ENCODE measurements at regions not wholly inside any gene's neighbourhood (a gene's known extent, or its start where the extent isn't known, plus 50 kb on each side); places are given as distances from the start of the nearest gene placed in this dataset.
"Not testable (repeated sequence)": the region's sequence is repeated elsewhere in the genome, so short reads cannot be mapped to it uniquely, and the experiment has no call there.

DNA sequence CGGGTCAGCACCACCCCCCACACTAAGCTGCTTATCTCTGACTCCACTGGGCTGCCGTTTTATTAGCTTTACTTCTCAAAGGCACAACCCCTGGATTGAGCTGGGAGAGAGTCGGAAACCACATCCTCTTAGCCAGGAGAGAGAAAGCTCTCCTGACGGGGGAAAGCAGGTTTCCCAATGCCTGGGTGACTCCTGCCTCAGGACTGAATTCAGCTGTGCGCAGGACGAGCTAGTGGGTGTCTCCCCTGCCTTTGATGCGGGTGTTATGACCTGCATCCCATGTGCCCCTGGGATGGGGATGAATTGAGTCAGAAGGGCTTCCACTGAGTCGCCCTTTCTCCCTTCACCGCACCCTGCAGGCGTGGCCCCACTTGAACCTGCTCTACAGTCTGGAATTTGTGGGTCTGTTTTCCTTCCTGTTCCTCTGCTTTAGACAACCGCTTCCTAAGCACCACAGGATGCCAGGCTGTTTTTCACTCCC is 819.2 kb upstream of the EEF2KMT start:
- intact Hi-C loops (cut with DNase I), result no loop called here
- DNase-seq (ENCODE audit: missing footprints), result no peak
- ATAC-seq, result no peak

DNA sequence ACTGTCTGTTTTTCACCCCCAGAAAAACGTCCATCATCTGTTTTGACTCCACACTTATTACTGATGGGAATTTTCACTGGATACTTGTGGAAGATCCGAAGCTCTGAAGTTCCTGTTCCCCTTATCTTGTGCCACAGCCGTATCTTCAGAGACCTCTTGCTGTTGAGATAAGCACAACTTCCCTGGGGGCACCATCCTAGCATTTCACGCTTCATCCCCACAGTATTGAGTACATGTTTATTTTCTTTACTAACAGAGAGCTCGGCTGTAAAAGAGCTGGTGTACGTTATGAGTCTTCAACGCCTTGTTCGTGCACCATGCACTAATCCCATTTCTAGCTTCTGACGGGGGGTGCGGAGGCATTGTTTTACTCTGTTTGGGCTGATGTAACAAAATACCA is 813.6 kb upstream of the EEF2KMT start:
- DNase-seq (ENCODE audit: missing footprints) (no peak), ATAC-seq (no peak)
- intact Hi-C loops (cut with DNase I), result no loop called here

- DNase-seq (ENCODE audit: missing footprints); intact Hi-C loops (cut with DNase I); ATAC-seq: not testable (repeated sequence)
Measured at GRCh38 chr16:5909556-5909955, 812.0 kb upstream of the EEF2KMT start.

GRCh38 chr16:5907544-5907943 is 809.9 kb upstream of the EEF2KMT start:
- DNase-seq (ENCODE audit: missing footprints), result no peak
- intact Hi-C loops (cut with DNase I), result no loop called here
- no peak for ATAC-seq

DNA sequence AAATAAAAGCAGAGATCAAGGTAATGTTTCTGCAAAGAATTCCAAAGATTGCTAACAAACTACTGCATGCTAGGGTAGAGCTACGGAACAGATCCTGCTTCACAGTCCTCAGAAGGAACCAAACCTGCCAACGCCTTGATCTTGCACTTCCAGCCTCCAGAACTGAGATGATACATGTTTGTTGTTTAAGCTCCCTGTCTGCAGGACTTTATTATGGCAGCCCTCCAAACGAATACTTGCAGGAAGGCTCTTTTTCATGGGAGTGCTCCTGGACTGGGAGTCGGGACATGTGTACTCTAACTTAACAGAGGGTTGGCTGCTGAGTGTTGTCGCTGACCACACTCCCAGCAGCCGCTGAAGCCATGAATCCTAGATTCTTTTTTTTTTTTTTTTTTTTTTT is 808.8 kb upstream of the EEF2KMT start:
- intact Hi-C loops (cut with DNase I), result no loop called here
- DNase-seq (ENCODE audit: missing footprints) (no peak), ATAC-seq (no peak)

GRCh38 chr16:5905935-5906334 is 808.3 kb upstream of the EEF2KMT start:
- no peak for ATAC-seq
- intact Hi-C loops (cut with DNase I), result no loop called here
- DNase-seq (ENCODE audit: missing footprints), result no peak

DNA sequence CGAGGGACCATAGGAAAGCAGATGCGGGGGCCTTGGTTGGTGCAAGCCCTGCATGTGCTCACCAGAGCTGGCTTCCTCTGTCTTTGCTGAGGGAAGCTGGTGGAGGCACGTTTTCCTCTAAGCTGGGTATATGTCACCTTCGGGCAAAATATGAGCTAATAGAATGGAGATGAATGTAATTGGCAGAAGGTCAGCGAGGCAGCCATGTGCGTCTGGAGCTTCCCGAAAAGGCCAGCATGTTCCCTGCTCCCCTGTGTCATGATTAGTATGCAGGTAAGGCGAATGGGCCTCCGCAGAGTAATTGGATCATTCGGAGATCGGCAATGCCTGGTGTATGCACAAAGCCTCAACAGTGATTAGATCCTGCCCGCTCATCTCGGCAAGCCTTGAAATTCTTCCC is 806.2 kb upstream of the EEF2KMT start:
- no peak for DNase-seq (ENCODE audit: missing footprints)
- ATAC-seq, result no peak
- intact Hi-C loops (cut with DNase I), result no loop called here

- intact Hi-C loops (cut with DNase I), result no loop called here
- DNase-seq (ENCODE audit: missing footprints) (no peak), ATAC-seq (no peak)
Measured at GRCh38 chr16:5903153-5903552, 805.6 kb upstream of the EEF2KMT start.

GRCh38 chr16:5900046-5900445 is 802.5 kb upstream of the EEF2KMT start:
- intact Hi-C loops (cut with DNase I), result no loop called here
- no peak for ATAC-seq
- DNase-seq (ENCODE audit: missing footprints), result no peak

DNA sequence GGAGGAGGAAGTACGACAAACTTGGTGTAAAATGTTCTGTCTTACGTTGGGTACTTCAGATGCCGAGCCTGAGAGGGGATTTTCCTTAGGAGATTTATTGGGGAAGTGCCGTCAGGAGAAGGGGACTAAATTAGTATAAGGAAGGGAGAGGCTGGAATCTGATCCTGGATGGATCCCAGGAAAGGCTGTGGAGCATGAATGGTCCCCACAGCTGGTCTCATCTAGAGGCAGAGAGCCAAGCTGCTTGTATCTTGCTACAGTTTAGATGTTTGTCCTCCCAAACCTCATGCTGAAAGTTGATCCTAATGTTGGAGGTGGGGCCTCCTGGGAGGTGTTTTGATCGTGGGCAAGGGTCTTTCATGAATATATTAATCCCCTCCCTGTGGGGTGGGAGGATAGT is 798.4 kb upstream of the EEF2KMT start:
- no peak for ATAC-seq
- DNase-seq (ENCODE audit: missing footprints), result no peak
- intact Hi-C loops (cut with DNase I), result no loop called here

DNA sequence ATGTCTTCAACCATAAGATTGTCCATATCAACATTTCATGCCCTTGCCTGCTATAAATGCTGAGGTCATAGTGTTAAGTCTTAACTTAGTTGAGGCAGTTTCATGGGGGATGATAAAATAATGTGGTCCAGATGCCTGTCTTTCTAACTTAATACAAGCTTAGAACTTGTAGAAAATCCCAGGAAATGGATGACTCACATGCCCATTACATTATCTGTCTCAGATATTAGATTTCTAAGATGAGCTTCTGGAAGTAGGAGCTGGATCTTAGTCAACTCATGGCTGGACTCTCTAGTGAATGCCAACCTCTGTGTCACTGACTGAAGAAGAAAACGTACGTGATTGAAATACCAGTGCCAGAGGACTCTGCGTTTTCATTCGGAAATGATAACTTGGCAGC is 797.5 kb upstream of the EEF2KMT start:
- intact Hi-C loops (cut with DNase I), result no loop called here
- no peak for ATAC-seq

GRCh38 chr16:5891296-5891695 is 793.7 kb upstream of the EEF2KMT start:
- intact Hi-C loops (cut with DNase I), result loop anchor here (2.0 kb wide), 1 partner anchor 28 kb away; no protein-coding TSS in a partner anchor
- DNase-seq (ENCODE audit: missing footprints) (no peak), ATAC-seq (no peak)

More for the DNA sequence above, 797.5 kb upstream of the EEF2KMT start:
- no peak for DNase-seq (ENCODE audit: missing footprints)

DNA sequence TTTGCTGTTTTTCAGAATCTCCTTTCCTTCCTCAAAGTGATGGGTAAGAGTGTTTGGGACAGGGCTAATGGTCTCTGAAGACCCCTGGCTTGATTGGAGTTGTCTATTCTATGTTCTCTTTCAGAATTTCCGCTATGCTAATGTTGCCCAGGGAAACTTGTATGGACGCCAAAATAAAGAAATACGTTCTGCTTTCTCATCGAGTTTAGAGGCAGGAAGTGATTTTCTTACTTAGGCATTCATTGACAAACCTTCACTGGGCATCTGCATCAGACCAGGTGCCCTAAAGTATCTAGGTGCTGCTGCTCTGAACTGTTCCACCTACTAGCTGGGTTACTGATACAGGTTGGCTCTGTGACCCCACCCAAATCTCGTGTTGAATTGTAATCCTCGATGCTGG is 787.9 kb upstream of the EEF2KMT start:
- no peak for ATAC-seq
- intact Hi-C loops (cut with DNase I), result no loop called here
- no peak for DNase-seq (ENCODE audit: missing footprints)

DNA sequence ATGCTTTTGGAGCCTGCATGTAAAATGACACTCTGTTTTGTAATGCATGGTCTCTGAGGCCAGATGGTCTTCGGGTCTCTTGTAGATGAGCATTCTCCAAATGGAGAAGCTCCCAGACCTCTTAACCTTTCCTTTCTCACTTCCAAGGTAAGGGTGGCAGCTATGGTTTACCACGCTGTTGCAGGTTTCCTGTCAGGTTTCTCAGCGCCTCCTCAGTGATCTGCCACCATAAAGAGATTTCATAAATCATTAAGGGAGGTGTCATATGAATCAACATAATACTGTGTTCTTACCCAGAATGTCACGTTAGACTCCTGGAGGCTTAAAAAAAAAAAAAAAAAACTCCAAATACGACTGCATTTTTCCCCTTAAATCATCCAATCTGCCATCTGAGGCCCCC is 787.4 kb upstream of the EEF2KMT start:
- DNase-seq (ENCODE audit: missing footprints) (no peak), ATAC-seq (no peak)
- intact Hi-C loops (cut with DNase I), result no loop called here

DNA sequence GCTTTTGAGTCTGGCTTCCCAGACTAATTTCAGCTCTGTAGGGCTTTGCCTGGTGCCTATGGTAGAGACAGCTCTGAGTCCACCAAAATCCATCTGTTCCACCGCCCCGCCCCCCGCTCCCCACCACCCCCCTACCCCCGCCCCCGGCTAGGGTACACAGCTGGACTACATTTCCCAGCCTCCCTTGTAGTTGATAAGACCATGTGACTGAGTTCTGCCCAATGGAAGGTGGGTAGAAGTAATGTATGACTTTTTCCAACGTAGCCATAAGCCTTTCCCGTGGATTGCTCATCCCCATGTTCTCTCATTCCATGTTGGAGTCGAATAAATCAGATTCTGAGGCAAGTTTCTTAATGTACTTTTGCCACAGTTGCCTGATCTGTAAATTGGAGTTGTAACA is 786.7 kb upstream of the EEF2KMT start:
- intact Hi-C loops (cut with DNase I), result no loop called here
- DNase-seq (ENCODE audit: missing footprints), result no peak
- no peak for ATAC-seq

DNA sequence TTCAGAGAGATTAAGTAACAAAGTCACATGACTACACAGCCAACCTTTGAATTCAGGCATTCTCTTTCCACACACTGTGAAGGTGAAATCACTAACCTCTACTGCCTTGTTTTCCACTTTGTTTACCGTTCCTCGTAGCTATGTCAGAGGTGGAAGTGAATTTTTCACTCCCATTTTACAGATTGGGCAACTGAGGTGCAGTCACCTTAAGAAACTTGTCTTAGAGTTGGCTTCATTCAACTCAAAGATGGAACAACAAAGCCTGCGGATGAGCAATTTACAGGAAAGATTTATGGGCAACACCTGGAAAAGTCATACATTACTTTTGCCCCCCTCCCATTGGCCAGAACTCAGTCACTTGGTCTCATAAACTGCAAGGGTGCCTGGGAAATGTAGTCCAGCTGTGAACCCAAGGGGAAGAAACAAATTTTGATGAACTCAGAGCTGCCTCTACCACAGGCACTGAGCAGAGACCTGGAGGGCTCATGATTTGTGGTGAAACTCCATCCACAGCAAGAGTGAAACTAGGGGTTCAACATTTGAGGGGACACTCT is 784.6 kb upstream of the EEF2KMT start:
- no peak for ATAC-seq
- intact Hi-C loops (cut with DNase I), result no loop called here
- no peak for DNase-seq (ENCODE audit: missing footprints)

DNA sequence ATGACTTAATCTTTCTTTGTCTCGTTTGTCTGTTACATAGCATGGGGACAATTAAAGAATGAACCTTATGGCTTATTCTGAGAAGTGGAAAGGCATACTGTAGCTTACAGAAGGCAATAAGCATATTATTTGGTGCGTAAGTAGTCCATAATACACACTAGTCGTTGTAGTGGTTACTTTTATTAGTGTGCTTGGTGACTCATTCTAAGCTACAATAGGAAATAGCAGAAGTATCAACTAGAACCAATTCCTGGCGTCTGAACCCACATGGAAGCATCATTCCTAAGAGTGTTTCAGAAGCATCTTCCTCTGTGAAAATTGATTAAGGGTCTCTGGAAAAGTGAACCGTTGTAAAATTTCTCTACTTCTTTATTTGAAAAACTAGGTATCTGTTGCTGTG is 777.8 kb upstream of the EEF2KMT start:
- intact Hi-C loops (cut with DNase I), result no loop called here
- no peak for DNase-seq (ENCODE audit: missing footprints)
- no peak for ATAC-seq

GRCh38 chr16:5874899-5875298 is 777.3 kb upstream of the EEF2KMT start:
- no peak for ATAC-seq
- no peak for DNase-seq (ENCODE audit: missing footprints)
- intact Hi-C loops (cut with DNase I), result no loop called here

DNA sequence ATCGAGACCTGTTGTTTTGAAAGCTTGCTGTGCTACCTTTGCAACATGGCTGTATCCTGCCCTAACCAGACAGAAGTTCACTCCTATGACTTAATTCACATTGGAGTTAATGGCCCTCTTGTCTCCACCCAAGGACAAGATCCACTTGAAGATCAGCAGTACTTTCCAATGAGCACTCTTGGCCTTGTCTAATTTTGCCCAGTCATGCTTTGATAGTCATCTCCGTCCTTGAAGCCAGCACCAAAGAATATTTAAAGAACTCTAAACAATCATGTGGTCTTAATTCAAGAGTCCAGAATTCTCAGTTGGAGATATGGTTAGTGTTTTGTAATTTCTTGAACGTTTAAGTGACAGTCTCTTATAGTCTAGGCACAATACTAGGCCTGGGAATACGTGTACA is 775.6 kb upstream of the EEF2KMT start:
- intact Hi-C loops (cut with DNase I), result no loop called here
- DNase-seq (ENCODE audit: missing footprints), result no peak
- no peak for ATAC-seq

DNA sequence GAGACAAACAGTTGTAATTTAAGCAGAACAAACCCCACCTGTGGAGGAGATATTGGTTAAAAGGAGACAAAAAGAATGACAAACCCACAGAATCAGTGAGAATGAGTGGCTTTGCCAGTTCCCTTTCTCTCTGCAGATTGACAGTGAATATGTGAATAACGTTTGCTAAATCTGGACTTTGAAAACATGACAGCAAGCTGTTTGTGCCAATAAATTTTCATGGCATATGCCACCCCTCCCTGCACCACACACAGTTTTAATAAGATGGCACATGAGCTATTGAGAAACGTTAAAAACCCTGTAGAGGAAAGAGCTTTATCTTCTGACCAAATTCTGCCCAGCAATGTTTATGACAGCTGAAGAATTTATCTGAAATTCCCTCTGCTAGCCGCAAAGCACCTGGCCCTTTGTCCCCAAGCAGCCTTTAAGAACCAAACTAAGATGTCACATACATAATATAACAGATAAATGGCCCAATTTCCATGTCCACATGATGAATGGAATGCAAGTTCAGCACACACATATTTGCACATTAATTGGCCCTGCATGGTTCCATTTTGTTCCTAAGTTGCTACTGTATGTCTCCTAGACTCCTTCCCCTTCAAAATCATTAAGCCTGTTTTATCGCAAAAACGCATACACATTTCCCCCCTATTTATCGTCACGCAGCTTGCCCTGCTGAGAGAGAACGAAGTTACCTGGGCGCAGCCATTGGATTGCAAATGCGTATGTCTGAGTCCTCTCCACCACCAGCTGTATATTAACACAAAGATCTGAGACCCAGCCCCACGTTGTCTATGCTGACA is 773.5 kb upstream of the EEF2KMT start:
- DNase-seq (ENCODE audit: missing footprints), result no peak
- ATAC-seq, result no peak
- intact Hi-C loops (cut with DNase I), result no loop called here

GRCh38 chr16:5867250-5867649 is 769.7 kb upstream of the EEF2KMT start:
- ATAC-seq, result no peak
- DNase-seq (ENCODE audit: missing footprints), result no peak
- intact Hi-C loops (cut with DNase I), result no loop called here
